Uterus (tissue), 2 donors: ENCODE measurements at regions not wholly inside any gene's neighbourhood (a gene's known extent, or its start where the extent isn't known, plus 50 kb on each side); places are given as distances from the start of the nearest gene placed in this dataset.

Source experiments
- POLR2A ChIP-seq, 2 donors: fragments of 450-650 bp; IDR thresholded peaks; one replicate each; pipeline ENCODE4 v1.6.1; 2016; ENCODE audit warnings: antibody characterized with exemption in 2 of 2, mild to moderate bottlenecking in 1 of 2, moderate library complexity in 1 of 2
- TF ChIP-seq, protein P1 (sequence below), 4 experiments: fragments of 200-600 bp in 2 of 4; fragments of 450-650 bp in 2 of 4; sonication (generic) in 2 of 4; IDR thresholded peaks; one replicate each; pipeline ENCODE4 v1.5.1; 2016 to 2019; ENCODE audit warnings: antibody characterized with exemption in 4 of 4, mild to moderate bottlenecking in 2 of 4, moderate library complexity in 1 of 4

DNA sequence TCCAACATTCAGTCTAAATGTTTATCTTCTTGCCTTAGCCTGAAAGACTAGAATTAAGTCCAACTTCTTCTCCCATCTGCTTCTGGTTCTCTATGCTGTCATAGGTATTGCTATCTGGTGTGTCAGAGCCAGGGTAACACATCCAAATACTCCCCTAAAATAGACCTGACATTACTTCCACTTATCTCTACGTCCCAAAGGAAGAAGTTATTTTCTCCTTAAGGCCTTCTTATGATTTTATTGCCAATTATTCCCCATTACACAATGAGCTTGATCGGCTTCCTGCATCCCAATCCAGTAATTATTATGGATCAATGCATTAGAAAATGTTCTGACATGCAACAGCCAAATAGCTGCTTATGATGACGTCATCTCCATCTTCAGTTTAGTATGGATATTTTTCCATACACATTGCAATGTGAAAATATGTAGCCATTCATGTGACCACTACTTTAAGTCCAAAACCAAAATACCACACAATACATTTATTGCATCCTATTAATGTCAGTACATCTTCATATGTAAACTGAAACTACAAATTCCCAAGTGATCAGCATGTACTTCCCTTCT is 555.5 kb downstream of the MAT2B start:
- TF ChIP-seq POLR2A (IDR thresholded peaks at IDR 0.05), result no peak
- TF ChIP-seq, protein P1, sequence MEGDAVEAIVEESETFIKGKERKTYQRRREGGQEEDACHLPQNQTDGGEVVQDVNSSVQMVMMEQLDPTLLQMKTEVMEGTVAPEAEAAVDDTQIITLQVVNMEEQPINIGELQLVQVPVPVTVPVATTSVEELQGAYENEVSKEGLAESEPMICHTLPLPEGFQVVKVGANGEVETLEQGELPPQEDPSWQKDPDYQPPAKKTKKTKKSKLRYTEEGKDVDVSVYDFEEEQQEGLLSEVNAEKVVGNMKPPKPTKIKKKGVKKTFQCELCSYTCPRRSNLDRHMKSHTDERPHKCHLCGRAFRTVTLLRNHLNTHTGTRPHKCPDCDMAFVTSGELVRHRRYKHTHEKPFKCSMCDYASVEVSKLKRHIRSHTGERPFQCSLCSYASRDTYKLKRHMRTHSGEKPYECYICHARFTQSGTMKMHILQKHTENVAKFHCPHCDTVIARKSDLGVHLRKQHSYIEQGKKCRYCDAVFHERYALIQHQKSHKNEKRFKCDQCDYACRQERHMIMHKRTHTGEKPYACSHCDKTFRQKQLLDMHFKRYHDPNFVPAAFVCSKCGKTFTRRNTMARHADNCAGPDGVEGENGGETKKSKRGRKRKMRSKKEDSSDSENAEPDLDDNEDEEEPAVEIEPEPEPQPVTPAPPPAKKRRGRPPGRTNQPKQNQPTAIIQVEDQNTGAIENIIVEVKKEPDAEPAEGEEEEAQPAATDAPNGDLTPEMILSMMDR (IDR thresholded peaks at IDR 0.05), result no peak
